Activated naive CD4-positive, alpha-beta T cell treated with Interleukin-2 at 50 U/mL for 16 hours (primary cell): ENCODE measurements at regions not wholly inside any gene's neighbourhood (a gene's known extent, or its start where the extent isn't known, plus 50 kb on each side); places are given as distances from the start of the nearest gene placed in this dataset.

ENCODE experiments used
- DNase-seq: peaks from one replicate; pipeline ENCODE4 v3.0.0-alpha.2; 2020

GRCh38 chr5:74140409-74140808, 500.1 kb downstream of the ENC1 start:
- DNase-seq, result no peak

GRCh38 chr5:74139589-74139988, 500.9 kb downstream of the ENC1 start:
- DNase-seq, result no peak

GRCh38 chr5:74138721-74139120, 501.8 kb downstream of the ENC1 start:
- no peak for DNase-seq

- no peak for DNase-seq
These were observed 504.2 kb downstream of the ENC1 start for GRCh38 chr5:74136276-74136825.

- no peak for DNase-seq
These were observed 505.5 kb downstream of the ENC1 start for GRCh38 chr5:74135033-74135432.

- no peak for DNase-seq
These were observed 506.5 kb downstream of the ARHGEF28 start for GRCh38 chr5:74132485-74132884.

- no peak for DNase-seq
These were observed 505.3 kb downstream of the ARHGEF28 start for GRCh38 chr5:74131250-74131649.

- no peak for DNase-seq
These were observed 504.3 kb downstream of the ARHGEF28 start for GRCh38 chr5:74130155-74130897.

- no peak for DNase-seq
These were observed 501.7 kb downstream of the ARHGEF28 start for GRCh38 chr5:74127381-74128320.

GRCh38 chr5:74126294-74126693, 500.3 kb downstream of the ARHGEF28 start:
- no peak for DNase-seq

- no peak for DNase-seq
These were observed 498.8 kb downstream of the ARHGEF28 start for GRCh38 chr5:74124826-74125225.

GRCh38 chr5:74123929-74124328, 497.9 kb downstream of the ARHGEF28 start:
- DNase-seq, result no peak

- no peak for DNase-seq
These were observed 497.1 kb downstream of the ARHGEF28 start for GRCh38 chr5:74122979-74123590.

- no peak for DNase-seq
These were observed 496.2 kb downstream of the ARHGEF28 start for GRCh38 chr5:74122175-74122574.

GRCh38 chr5:74120585-74120984, 494.6 kb downstream of the ARHGEF28 start:
- no peak for DNase-seq

- no peak for DNase-seq
These were observed 492.1 kb downstream of the ARHGEF28 start for GRCh38 chr5:74118071-74118470.

- DNase-seq, result no peak
These were observed 491.0 kb downstream of the ARHGEF28 start for GRCh38 chr5:74116984-74117383.

GRCh38 chr5:74116266-74116665, 490.3 kb downstream of the ARHGEF28 start:
- no peak for DNase-seq

- no peak for DNase-seq
These were observed 487.9 kb downstream of the ARHGEF28 start for GRCh38 chr5:74113927-74114326.

GRCh38 chr5:74113196-74113540, 487.2 kb downstream of the ARHGEF28 start:
- DNase-seq, result no peak

GRCh38 chr5:74112372-74113195, 486.6 kb downstream of the ARHGEF28 start:
- DNase-seq, result no peak

GRCh38 chr5:74111764-74112163, 485.8 kb downstream of the ARHGEF28 start:
- no peak for DNase-seq
